ENCODE measurements at regions not wholly inside any gene's neighbourhood (a gene's known extent, or its start where the extent isn't known, plus 50 kb on each side); places are given as distances from the start of the nearest gene placed in this dataset.

GRCh38 chr12:41701943-41702601, 442.6 kb downstream of the GXYLT1 start:
- POLR2A ChIA-PET: no interaction called here
- H3K9me3 Mint-ChIP-seq: peaks cover 0 to 2% (median 0%) of the 10 kb centered on the region in 9 donors
- no peak overlapping the region for H3K27ac Mint-ChIP-seq
- H3K4me1 Mint-ChIP-seq: no peaks in the 10 kb centered on the region
- H3K27me3 Mint-ChIP-seq: peaks cover 0 to 3% (median 0%) of the 10 kb centered on the region in 5 donors
- no peak overlapping the region for H3K4me3 Mint-ChIP-seq
- no peaks in the 10 kb centered on the region for H3K36me3 Mint-ChIP-seq
- ATAC-seq (no peak), DNase-seq (no peak)

GRCh38 chr12:41700940-41701339, 443.7 kb downstream of the GXYLT1 start:
- H3K36me3 Mint-ChIP-seq: no peaks in the 10 kb centered on the region
- POLR2A ChIA-PET: no interaction called here
- no peak overlapping the region for H3K4me3 Mint-ChIP-seq

GRCh38 chr12:41699658-41700057, 445.0 kb downstream of the GXYLT1 start:
- Mint-ChIP-seq H3K4me3 (no peak overlapping the region), H3K36me3 (no peaks in the 10 kb centered on the region), H3K27me3 (peaks cover 0 to 3% (median 0%) of the 10 kb centered on the region in 5 donors), H3K27ac (no peak overlapping the region), H3K4me1 (no peaks in the 10 kb centered on the region), H3K9me3 (no peaks in the 10 kb centered on the region)
- ATAC-seq (no peak), DNase-seq (no peak)
- POLR2A ChIA-PET: no interaction called here

More at GRCh38 chr12:41700940-41701339, 443.7 kb downstream of the GXYLT1 start:
- no peak overlapping the region for H3K27ac Mint-ChIP-seq
- ATAC-seq (no peak), DNase-seq (no peak)
- peaks cover 0 to 3% (median 0%) of the 10 kb centered on the region in 5 donors for H3K27me3 Mint-ChIP-seq
- no peaks in the 10 kb centered on the region for H3K4me1 Mint-ChIP-seq
- H3K9me3 Mint-ChIP-seq: no peaks in the 10 kb centered on the region

- no peaks in the 10 kb centered on the region for H3K9me3 Mint-ChIP-seq
- no peak overlapping the region for H3K4me3 Mint-ChIP-seq
- POLR2A ChIA-PET: no interaction called here
- H3K36me3 Mint-ChIP-seq: no peaks in the 10 kb centered on the region
- no peak overlapping the region for H3K27ac Mint-ChIP-seq
- ATAC-seq (no peak), DNase-seq (no peak)
- H3K4me1 Mint-ChIP-seq: no peaks in the 10 kb centered on the region
- no peaks in the 10 kb centered on the region for H3K27me3 Mint-ChIP-seq
Measured at GRCh38 chr12:41697161-41697560, 447.5 kb downstream of the GXYLT1 start.

GRCh38 chr12:41684997-41685396, 459.7 kb downstream of the GXYLT1 start:
- Mint-ChIP-seq H3K9me3 (peaks cover 0 to 2% (median 0%) of the 10 kb centered on the region in 9 donors), H3K27me3 (peaks cover 0 to 10% (median 0%) of the 10 kb centered on the region in 5 donors)
- no peak for DNase-seq

GRCh38 chr12:41683513-41684240, 461.0 kb downstream of the GXYLT1 start:
- Mint-ChIP-seq H3K4me3 (no peak overlapping the region), H3K4me1 (no peaks in the 10 kb centered on the region), H3K36me3 (peaks cover 0 to 1% (median 0%) of the 10 kb centered on the region in 3 donors), H3K27ac (no peak overlapping the region), H3K9me3 (peaks cover 0 to 4% (median under 1%) of the 10 kb centered on the region in 9 donors), H3K27me3 (peaks cover 0 to 8% (median 0%) of the 10 kb centered on the region in 5 donors)
- ATAC-seq (no peak), DNase-seq (no peak)
- POLR2A ChIA-PET: no interaction called here

More at GRCh38 chr12:41684997-41685396, 459.7 kb downstream of the GXYLT1 start:
- Mint-ChIP-seq H3K4me3 (no peak overlapping the region), H3K36me3 (no peaks in the 10 kb centered on the region), H3K4me1 (no peaks in the 10 kb centered on the region), H3K27ac (no peak overlapping the region)
- POLR2A ChIA-PET: no interaction called here
- ATAC-seq: no peak

- H3K27me3 Mint-ChIP-seq: peaks cover 0 to 8% (median 0%) of the 10 kb centered on the region in 5 donors
- H3K4me1 Mint-ChIP-seq: no peaks in the 10 kb centered on the region
- DNase-seq (no peak), ATAC-seq (no peak)
- H3K36me3 Mint-ChIP-seq: peaks cover 0 to 6% (median 0%) of the 10 kb centered on the region in 3 donors
- no peak overlapping the region for H3K27ac Mint-ChIP-seq
- H3K4me3 Mint-ChIP-seq: no peak overlapping the region
- POLR2A ChIA-PET: no interaction called here
- peaks cover 0 to 7% (median 3%) of the 10 kb centered on the region in 9 donors for H3K9me3 Mint-ChIP-seq
Measured at GRCh38 chr12:41683023-41683422, 461.7 kb downstream of the GXYLT1 start.

- Mint-ChIP-seq H3K4me1 (no peaks in the 10 kb centered on the region), H3K27me3 (peaks cover 0 to 8% (median 0%) of the 10 kb centered on the region in 5 donors), H3K4me3 (no peak overlapping the region), H3K36me3 (peaks cover 0 to 6% (median 0%) of the 10 kb centered on the region in 3 donors), H3K9me3 (peaks cover 0 to 7% (median 3%) of the 10 kb centered on the region in 9 donors), H3K27ac (peak overlapping the region in 1 of 10 donors; percentile 40)
- no peak for ATAC-seq
- DNase-seq: no peak
- POLR2A ChIA-PET: no interaction called here
Measured at GRCh38 chr12:41681898-41682297, 462.8 kb downstream of the GXYLT1 start.

GRCh38 chr12:41680155-41680554, 464.5 kb downstream of the GXYLT1 start:
- Mint-ChIP-seq H3K27ac (no peak overlapping the region), H3K36me3 (peaks cover 0 to 6% (median 0%) of the 10 kb centered on the region in 3 donors), H3K4me3 (no peak overlapping the region), H3K9me3 (peaks cover 0 to 6% (median 5%) of the 10 kb centered on the region in 9 donors), H3K27me3 (peaks cover 0 to 8% (median 0%) of the 10 kb centered on the region in 5 donors), H3K4me1 (no peaks in the 10 kb centered on the region)
- ATAC-seq: no peak
- no peak for DNase-seq
- POLR2A ChIA-PET: no interaction called here

- POLR2A ChIA-PET: no interaction called here
Measured at GRCh38 chr12:41663598-41664265, 475.6 kb downstream of the PDZRN4 start.

GRCh38 chr12:41661141-41661765, 473.1 kb downstream of the PDZRN4 start:
- Mint-ChIP-seq H3K36me3 (no peaks in the 10 kb centered on the region), H3K4me3 (no peak overlapping the region), H3K27me3 (peaks cover 0 to 13% (median 0%) of the 10 kb centered on the region in 5 donors), H3K4me1 (no peaks in the 10 kb centered on the region), H3K9me3 (peaks cover 0 to 15% (median 3%) of the 10 kb centered on the region in 9 donors), H3K27ac (peak overlapping the region in 1 of 10 donors; percentile 83)
- ATAC-seq (no peak), DNase-seq (no peak)
- POLR2A ChIA-PET: no interaction called here

More at GRCh38 chr12:41663598-41664265, 475.6 kb downstream of the PDZRN4 start:
- no peaks in the 10 kb centered on the region for H3K4me1 Mint-ChIP-seq
- H3K9me3 Mint-ChIP-seq: peaks cover 0 to 20% (median 5%) of the 10 kb centered on the region in 9 donors
- no peak overlapping the region for H3K27ac Mint-ChIP-seq
- H3K27me3 Mint-ChIP-seq: peaks cover 0 to 9% (median 0%) of the 10 kb centered on the region in 5 donors
- no peaks in the 10 kb centered on the region for H3K36me3 Mint-ChIP-seq
- H3K4me3 Mint-ChIP-seq: no peak overlapping the region
- no peak for DNase-seq
- ATAC-seq: no peak

GRCh38 chr12:41656454-41656853, 468.3 kb downstream of the PDZRN4 start:
- ATAC-seq (no peak), DNase-seq (no peak)
- no peaks in the 10 kb centered on the region for H3K4me1 Mint-ChIP-seq
- H3K36me3 Mint-ChIP-seq: no peaks in the 10 kb centered on the region
- POLR2A ChIA-PET: no interaction called here
- peaks cover 0 to 13% (median 0%) of the 10 kb centered on the region in 5 donors for H3K27me3 Mint-ChIP-seq
- H3K9me3 Mint-ChIP-seq: peaks cover 0 to 1% (median 0%) of the 10 kb centered on the region in 9 donors
- H3K27ac Mint-ChIP-seq: no peak overlapping the region
- H3K4me3 Mint-ChIP-seq: no peak overlapping the region
